ENCODE measurements at regions not wholly inside any gene's neighbourhood (a gene's known extent, or its start where the extent isn't known, plus 50 kb on each side); places are given as distances from the start of the nearest gene placed in this dataset.

DNA sequence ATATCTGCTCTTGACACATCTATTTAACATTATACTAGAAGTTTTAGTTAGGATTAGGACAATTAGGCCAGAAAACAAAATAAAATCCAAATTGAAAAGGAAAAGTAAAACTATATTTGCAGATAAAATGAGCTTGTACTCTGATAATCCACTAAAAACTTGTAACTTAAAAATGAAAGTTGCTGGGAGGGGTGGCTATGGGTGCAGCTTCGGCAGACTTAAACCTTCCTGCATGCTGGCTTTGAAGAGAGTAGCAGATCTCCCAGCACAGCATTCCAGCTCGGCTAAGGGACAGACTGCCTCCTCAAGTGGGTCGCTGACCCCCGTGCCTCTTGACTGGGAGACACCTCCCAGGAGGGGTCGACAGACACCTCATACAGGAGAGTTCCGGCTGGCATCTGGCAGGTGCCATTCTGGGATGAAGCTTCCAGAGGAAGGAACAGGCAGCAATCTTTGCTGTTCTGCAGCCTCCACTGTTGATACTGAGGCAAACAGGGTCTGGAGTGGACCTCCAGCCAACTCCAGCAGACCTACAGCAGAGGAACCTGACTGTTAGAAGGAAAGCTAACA lies 2379.9 kb downstream of the ARAP2 start:
- no peak overlapping the region for H3K4me3 ChIP-seq (ENCODE audit: low read length)
- DNase-seq (ENCODE audit: low read depth): no peak
- TF ChIP-seq, protein P1, sequence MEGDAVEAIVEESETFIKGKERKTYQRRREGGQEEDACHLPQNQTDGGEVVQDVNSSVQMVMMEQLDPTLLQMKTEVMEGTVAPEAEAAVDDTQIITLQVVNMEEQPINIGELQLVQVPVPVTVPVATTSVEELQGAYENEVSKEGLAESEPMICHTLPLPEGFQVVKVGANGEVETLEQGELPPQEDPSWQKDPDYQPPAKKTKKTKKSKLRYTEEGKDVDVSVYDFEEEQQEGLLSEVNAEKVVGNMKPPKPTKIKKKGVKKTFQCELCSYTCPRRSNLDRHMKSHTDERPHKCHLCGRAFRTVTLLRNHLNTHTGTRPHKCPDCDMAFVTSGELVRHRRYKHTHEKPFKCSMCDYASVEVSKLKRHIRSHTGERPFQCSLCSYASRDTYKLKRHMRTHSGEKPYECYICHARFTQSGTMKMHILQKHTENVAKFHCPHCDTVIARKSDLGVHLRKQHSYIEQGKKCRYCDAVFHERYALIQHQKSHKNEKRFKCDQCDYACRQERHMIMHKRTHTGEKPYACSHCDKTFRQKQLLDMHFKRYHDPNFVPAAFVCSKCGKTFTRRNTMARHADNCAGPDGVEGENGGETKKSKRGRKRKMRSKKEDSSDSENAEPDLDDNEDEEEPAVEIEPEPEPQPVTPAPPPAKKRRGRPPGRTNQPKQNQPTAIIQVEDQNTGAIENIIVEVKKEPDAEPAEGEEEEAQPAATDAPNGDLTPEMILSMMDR (conservative IDR thresholded peaks at IDR 0.05; ENCODE audit: low read length): no peak

DNA sequence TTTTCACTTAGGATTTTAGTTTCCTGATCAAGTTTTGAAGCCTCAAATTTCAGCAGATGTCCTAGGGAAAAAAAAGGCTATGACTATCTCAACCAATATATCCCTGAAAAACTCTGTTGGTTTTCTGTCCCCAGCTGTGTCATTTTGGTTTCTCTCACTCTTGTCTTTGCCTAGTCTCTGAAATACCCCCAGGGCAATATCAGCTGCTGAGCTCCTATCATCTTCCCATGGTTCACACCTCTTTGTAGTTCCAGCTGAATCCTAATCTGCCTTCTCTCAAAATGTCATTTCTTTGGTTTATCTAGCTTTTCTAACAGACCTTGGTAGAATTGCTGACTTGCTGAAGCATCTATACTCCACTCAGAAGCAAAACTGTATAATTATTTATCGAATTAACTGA lies 2370.5 kb downstream of the ARAP2 start:
- DNase-seq (ENCODE audit: low read depth): no peak
- TF ChIP-seq, protein P1 (conservative IDR thresholded peaks at IDR 0.05; ENCODE audit: low read length): no peak
- H3K4me3 ChIP-seq (ENCODE audit: low read length): no peak overlapping the region

DNA sequence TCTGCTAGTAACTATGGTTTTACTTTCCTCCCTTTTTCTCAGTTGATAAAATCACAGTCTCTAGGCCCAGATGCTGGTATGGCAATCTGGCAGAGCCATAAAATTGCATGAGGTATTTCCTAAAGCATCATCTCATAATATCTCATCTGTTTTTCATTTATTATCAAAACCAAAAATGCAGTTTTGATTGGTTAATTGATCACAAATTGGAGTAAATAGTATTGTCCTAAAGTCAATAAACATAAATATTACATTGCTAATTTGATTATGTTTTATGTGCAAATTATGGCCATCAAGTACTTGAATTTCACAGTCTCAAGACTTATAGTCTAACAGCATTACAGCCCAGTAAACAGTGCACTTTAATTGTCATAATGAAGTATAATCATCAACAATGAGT lies 2365.6 kb downstream of the ARAP2 start:
- DNase-seq (ENCODE audit: low read depth): no peak
- TF ChIP-seq, protein P1 (conservative IDR thresholded peaks at IDR 0.05; ENCODE audit: low read length): no peak

DNA sequence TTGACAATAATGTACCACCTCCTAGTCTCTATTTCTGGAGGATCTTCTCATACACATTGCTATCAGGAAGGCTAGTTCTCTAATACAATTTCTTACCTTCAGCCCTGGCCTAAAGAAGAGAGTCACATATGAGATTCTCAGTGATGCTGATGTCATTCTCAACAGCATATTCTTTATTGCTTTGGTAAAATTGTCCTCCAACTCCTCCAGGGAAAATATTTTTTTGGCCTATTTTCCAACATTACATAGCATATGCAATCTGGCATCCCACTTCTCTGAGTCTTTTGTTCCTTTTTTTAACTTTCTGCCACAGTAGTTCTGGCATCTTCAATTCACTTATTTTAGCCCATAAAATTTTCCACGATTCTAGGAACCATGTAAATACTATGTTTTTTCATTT lies 2363.1 kb downstream of the ARAP2 start:
- no peak overlapping the region for H3K4me3 ChIP-seq (ENCODE audit: low read length)
- TF ChIP-seq, protein P1 (conservative IDR thresholded peaks at IDR 0.05; ENCODE audit: low read length): no peak
- no peak for DNase-seq (ENCODE audit: low read depth)

More for the DNA sequence above, 2365.6 kb downstream of the ARAP2 start:
- H3K4me3 ChIP-seq (ENCODE audit: low read length): no peak overlapping the region

DNA sequence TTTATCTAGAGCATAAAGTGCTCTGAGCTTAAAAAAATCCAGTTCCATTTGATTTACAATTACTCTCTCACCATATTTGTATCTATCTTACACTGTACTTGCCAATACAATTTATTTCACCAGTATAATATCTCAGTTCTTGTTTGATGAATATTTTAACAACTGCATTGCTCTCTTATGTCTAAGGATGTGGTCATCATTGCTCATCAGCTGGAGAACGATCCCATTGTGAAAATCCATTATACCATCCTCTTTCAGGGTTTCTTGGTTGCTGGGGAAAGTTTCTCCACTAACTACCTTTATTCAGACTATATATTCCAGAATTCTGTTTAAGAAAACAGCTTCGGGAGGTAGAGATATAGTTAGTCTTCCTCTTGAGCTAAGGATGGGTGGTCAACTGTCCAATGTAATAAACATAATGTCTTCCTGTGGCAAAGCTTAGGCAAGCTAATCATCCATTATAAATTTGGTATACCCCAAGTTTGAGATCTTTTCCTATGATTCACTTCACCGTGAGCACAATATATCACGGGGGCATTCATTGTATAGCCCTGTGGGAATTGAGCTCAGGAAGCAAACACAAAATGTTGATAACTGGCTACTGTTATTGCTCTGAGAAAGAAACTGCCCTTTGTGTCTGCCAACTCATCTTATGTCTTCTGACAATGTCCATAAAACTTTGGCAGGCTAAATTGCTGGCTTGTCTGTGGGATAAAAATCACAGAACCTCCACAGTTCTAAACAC lies 2361.9 kb downstream of the ARAP2 start:
- H3K4me3 ChIP-seq (ENCODE audit: low read length): no peak overlapping the region
- DNase-seq (ENCODE audit: low read depth): peak; percentile 16
- TF ChIP-seq, protein P1 (conservative IDR thresholded peaks at IDR 0.05; ENCODE audit: low read length): no peak

DNA sequence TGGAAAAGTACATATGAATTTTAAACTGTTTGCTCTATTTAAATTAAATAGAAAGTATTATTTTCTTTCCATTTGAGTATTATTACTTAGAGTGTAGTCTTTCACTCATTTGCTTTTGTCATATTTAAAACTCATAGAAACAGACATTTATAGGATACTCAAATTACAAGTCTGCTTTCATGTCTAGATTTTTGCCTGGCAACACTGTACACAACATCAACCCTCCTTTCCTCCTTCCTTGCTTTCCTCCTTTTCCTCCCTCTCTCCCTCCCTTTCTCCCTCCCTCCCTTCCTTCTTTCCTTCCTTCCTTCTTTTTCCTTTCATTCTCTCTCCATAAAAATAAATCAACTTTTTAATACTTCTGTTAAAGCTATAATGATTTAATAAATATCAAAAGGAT lies 2361.2 kb downstream of the ARAP2 start:
- TF ChIP-seq, protein P1 (conservative IDR thresholded peaks at IDR 0.05; ENCODE audit: low read length): no peak
- no peak for DNase-seq (ENCODE audit: low read depth)
- no peak overlapping the region for H3K4me3 ChIP-seq (ENCODE audit: low read length)

DNA sequence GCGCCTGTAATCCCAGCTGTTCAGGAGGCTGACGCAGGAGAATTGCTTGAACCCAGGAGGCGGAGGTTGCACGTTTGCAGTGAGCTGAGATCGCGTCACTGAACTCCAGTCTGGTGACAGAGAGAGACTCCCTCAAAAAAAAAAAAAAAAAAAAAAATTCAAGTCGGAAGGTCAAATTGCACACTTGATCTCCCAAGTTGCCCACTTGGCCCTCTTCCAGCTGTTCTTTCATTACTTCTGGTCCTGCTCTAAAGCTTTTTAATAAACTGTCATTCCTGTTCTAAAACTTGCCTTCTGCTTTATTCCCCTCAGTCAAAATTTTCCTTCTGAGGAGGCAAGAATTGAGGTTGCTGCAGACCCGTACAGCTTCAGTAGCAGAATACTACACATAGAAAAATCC lies 2358.0 kb downstream of the ARAP2 start:
- no peak overlapping the region for H3K4me3 ChIP-seq (ENCODE audit: low read length)
- TF ChIP-seq, protein P1 (conservative IDR thresholded peaks at IDR 0.05; ENCODE audit: low read length): no peak
- no peak for DNase-seq (ENCODE audit: low read depth)
